CD4-positive, CD25-positive, alpha-beta regulatory T cell (primary cell): ENCODE measurements at regions not wholly inside any gene's neighbourhood (a gene's known extent, or its start where the extent isn't known, plus 50 kb on each side); places are given as distances from the start of the nearest gene placed in this dataset.

Source experiments
- ATAC-seq, 2 donors: fragments of 150-1000 bp; cut with Tn5 transposase; one replicate each; pipeline ENCODE4 v1.10.0; 2021; ENCODE audit warnings: low read depth in 2 of 2, moderate number of reproducible peaks in 2 of 2, moderate library complexity in 1 of 2
- DNase-seq, 3 donors: peaks; one replicate each; pipeline versions ENCODE4 v3.0.0 to v3.0.0-alpha.2; 2012 to 2022; ENCODE audit warnings: mixed read lengths in 1 of 3
- H3K27ac ChIP-seq: one replicate; pipeline ENCODE4 v1.7.0; 2013; ENCODE audit warnings: mild to moderate bottlenecking, low read length; ENCODE audit not compliant: insufficient read depth, poor library complexity, severe bottlenecking
- H3K27me3 ChIP-seq: one replicate; pipeline ENCODE4 v1.7.0; 2013; ENCODE audit warnings: low read length; ENCODE audit not compliant: control insufficient read depth, insufficient read depth
- H3K36me3 ChIP-seq: one replicate; pipeline ENCODE4 v1.7.0; 2013; ENCODE audit warnings: mild to moderate bottlenecking, low read length, moderate library complexity; ENCODE audit not compliant: control insufficient read depth, insufficient read depth
- H3K4me1 ChIP-seq: 2 replicates; pipeline ENCODE4 v1.7.0; 2013; ENCODE audit warnings: mild to moderate bottlenecking, low read length; ENCODE audit not compliant: insufficient read depth, control insufficient read depth, poor library complexity, severe bottlenecking
- H3K4me3 ChIP-seq: one replicate; pipeline ENCODE4 v1.7.0; 2013; ENCODE audit warnings: low read depth, mild to moderate bottlenecking, low read length, moderate library complexity
- H3K9me3 ChIP-seq, 2 experiments: 1 replicate in 1 of 2; 2 replicates in 1 of 2; pipeline ENCODE4 v1.7.0; 2013; ENCODE audit warnings: low read length in 2 of 2, mild to moderate bottlenecking in 1 of 2, moderate library complexity in 1 of 2; ENCODE audit not compliant: control insufficient read depth in 2 of 2
- H3K27ac Mint-ChIP-seq, 3 donors: one replicate each; pipeline ENCODE4 v1.8.0; 2020 to 2022; ENCODE audit warnings: mild to moderate bottlenecking in 3 of 3, mixed read lengths in 3 of 3, moderate library complexity in 2 of 3
- H3K27me3 Mint-ChIP-seq: one replicate; pipeline ENCODE4 v1.8.0; 2022; ENCODE audit warnings: mild to moderate bottlenecking, mixed read lengths
- H3K36me3 Mint-ChIP-seq: one replicate; pipeline ENCODE4 v1.8.0; 2020; ENCODE audit warnings: mixed read lengths
- H3K4me1 Mint-ChIP-seq, 4 donors: one replicate each; pipeline ENCODE4 v1.8.0; 2020 to 2022; ENCODE audit warnings: mixed read lengths in 4 of 4, mild to moderate bottlenecking in 1 of 4
- H3K4me3 Mint-ChIP-seq, 4 donors: one replicate each; pipeline ENCODE4 v1.8.0; 2020 to 2022; ENCODE audit warnings: mild to moderate bottlenecking in 4 of 4, mixed read lengths in 4 of 4, moderate library complexity in 3 of 4
- H3K9me3 Mint-ChIP-seq, 7 donors: one replicate each; pipeline ENCODE4 v1.8.0; 2020 to 2022; ENCODE audit warnings: mixed read lengths in 7 of 7, mild to moderate bottlenecking in 3 of 7, moderate library complexity in 2 of 7

DNA sequence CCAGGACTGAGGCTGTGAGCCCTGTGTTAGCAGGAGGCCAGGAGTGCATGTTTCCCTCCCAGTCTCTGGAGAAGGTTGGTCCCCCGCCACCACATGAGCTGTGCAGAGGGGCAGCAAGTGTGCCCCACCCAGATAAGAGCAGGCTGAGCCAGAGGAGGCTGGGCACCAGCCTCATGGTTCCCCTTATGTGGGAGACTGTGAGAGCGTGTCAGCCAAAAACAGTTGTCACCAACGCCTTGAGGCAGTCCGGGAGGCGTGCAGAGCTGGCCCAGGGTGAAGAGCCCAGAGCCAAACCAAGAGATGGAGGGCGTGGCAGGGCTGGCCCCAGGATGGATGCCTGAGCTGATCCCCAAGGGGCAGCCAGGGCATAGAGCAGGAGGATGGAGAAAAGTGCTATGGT is 128.7 kb upstream of the GLI2 start:
- H3K27me3 ChIP-seq = no peaks in the 10 kb centered on the region
- Mint-ChIP-seq H3K9me3 (no peaks in the 10 kb centered on the region), H3K4me3 (no peak overlapping the region), H3K27ac (no peak overlapping the region), H3K4me1 (no peaks in the 10 kb centered on the region), H3K27me3 (no peaks in the 10 kb centered on the region), H3K36me3 (no peaks in the 10 kb centered on the region)
- H3K36me3 ChIP-seq = no peaks in the 10 kb centered on the region
- no peaks in the 10 kb centered on the region for H3K9me3 ChIP-seq
- no peak overlapping the region for H3K4me3 ChIP-seq
- H3K27ac ChIP-seq = no peak overlapping the region
- DNase-seq (no peak), ATAC-seq (no peak)
- H3K4me1 ChIP-seq = no peaks in the 10 kb centered on the region

DNA sequence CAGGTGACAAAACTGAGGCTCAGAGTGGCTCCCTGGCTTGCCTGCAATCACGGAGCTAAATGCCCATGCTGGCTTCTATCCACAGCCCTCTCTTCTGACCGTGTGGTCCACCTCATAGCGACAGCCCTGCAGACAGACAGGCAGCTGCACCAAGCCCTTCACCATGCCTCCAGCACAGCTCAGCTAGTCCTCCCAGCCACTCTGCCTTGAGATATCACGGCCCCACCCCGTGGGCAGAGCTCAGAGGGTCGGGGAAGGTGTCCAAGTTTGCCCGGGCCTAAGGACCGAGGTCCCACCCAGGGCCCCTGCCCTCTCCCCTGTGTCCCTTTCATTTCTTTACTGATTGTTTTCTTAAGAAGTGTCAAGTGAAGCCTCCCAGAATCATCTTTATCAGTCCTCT is 128.2 kb upstream of the GLI2 start:
- Histone ChIP-seq H3K4me3 (no peak overlapping the region), H3K4me1 (no peaks in the 10 kb centered on the region), H3K9me3 (no peaks in the 10 kb centered on the region), H3K27ac (no peak overlapping the region), H3K27me3 (no peaks in the 10 kb centered on the region), H3K36me3 (no peaks in the 10 kb centered on the region)
- Mint-ChIP-seq H3K9me3 (no peaks in the 10 kb centered on the region), H3K27me3 (peaks cover 5% of the 10 kb centered on the region), H3K27ac (no peak overlapping the region), H3K36me3 (no peaks in the 10 kb centered on the region), H3K4me1 (no peaks in the 10 kb centered on the region), H3K4me3 (no peak overlapping the region)
- DNase-seq (no peak), ATAC-seq (no peak)

GRCh38 chr2:120607996-120608395 is 127.7 kb upstream of the GLI2 start:
- Histone ChIP-seq H3K36me3 (no peaks in the 10 kb centered on the region), H3K4me1 (no peaks in the 10 kb centered on the region), H3K4me3 (no peak overlapping the region), H3K27ac (no peak overlapping the region), H3K9me3 (no peaks in the 10 kb centered on the region), H3K27me3 (no peaks in the 10 kb centered on the region)
- H3K4me1 Mint-ChIP-seq = no peaks in the 10 kb centered on the region
- H3K4me3 Mint-ChIP-seq = no peak overlapping the region
- no peak overlapping the region for H3K27ac Mint-ChIP-seq
- H3K36me3 Mint-ChIP-seq = no peaks in the 10 kb centered on the region
- ATAC-seq = no peak
- no peak for DNase-seq
- H3K9me3 Mint-ChIP-seq = no peaks in the 10 kb centered on the region
- peaks cover 6% of the 10 kb centered on the region for H3K27me3 Mint-ChIP-seq

DNA sequence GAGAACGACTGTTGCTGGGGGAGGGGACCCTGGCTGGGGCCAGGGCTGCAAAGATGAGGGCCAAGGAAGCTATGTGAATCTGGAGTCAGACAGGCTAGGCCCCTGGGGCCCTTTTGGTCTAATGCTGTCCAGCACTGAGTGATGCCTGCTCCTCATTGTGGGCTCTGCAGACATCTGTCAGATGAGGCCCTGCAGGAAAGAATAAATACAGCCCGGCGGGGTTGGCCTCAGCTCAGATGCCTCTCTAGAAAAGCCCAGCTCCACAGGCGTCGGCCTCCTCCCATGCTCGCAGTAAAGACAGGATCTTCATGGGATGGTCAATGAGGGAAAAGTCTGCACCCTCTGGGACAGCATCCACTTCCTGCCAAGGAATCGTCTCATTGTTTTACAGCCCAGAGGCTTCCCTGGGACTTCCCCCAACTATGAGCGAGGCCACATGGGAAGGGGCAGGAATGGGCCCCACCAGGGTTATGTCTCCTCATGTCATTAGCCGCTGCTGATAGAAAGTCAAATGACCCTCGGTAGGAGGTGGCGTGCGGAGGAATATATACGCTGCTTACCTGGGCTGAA is 125.8 kb upstream of the GLI2 start:
- ATAC-seq (no peak), DNase-seq (no peak)
- no peak overlapping the region for H3K27ac Mint-ChIP-seq
- no peaks in the 10 kb centered on the region for H3K4me1 Mint-ChIP-seq
- no peaks in the 10 kb centered on the region for H3K9me3 Mint-ChIP-seq
- H3K27me3 Mint-ChIP-seq = peaks cover 6% of the 10 kb centered on the region
- Histone ChIP-seq H3K27ac (no peak overlapping the region), H3K36me3 (no peaks in the 10 kb centered on the region), H3K4me3 (no peak overlapping the region), H3K27me3 (no peaks in the 10 kb centered on the region), H3K9me3 (no peaks in the 10 kb centered on the region), H3K4me1 (no peaks in the 10 kb centered on the region)
- H3K36me3 Mint-ChIP-seq = no peaks in the 10 kb centered on the region
- H3K4me3 Mint-ChIP-seq = no peak overlapping the region

GRCh38 chr2:120611016-120611415 is 124.7 kb upstream of the GLI2 start:
- H3K4me3 Mint-ChIP-seq = no peak overlapping the region
- Histone ChIP-seq H3K27ac (no peak overlapping the region), H3K36me3 (no peaks in the 10 kb centered on the region), H3K4me1 (no peaks in the 10 kb centered on the region), H3K27me3 (no peaks in the 10 kb centered on the region), H3K4me3 (no peak overlapping the region), H3K9me3 (no peaks in the 10 kb centered on the region)
- no peaks in the 10 kb centered on the region for H3K36me3 Mint-ChIP-seq
- no peaks in the 10 kb centered on the region for H3K4me1 Mint-ChIP-seq
- no peaks in the 10 kb centered on the region for H3K9me3 Mint-ChIP-seq
- peaks cover 6% of the 10 kb centered on the region for H3K27me3 Mint-ChIP-seq
- DNase-seq (no peak), ATAC-seq (no peak)
- H3K27ac Mint-ChIP-seq = no peak overlapping the region

DNA sequence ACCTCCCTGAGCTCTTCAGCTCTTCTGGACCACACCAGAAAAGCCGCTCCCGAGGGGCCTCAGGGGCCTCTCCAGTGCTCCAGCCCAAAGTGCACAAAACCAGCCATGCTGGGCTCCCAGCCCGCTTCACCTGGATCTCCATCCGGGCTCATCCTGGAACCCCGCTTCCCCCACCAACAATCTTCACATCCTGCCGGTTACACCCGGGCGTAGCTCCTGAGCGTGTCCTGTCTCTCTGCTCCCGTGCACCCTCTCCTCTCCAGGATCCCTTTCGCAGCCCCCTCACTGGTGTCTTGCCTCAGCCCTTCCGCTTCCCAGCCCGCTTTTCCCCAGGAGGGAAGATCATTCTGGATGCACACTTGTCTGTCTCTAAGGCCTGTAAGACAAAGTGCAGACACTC is 123.7 kb upstream of the GLI2 start:
- no peaks in the 10 kb centered on the region for H3K36me3 Mint-ChIP-seq
- no peak overlapping the region for H3K4me3 ChIP-seq
- no peaks in the 10 kb centered on the region for H3K27me3 ChIP-seq
- no peak overlapping the region for H3K27ac ChIP-seq
- H3K4me1 ChIP-seq = no peaks in the 10 kb centered on the region
- no peak for ATAC-seq
- H3K27ac Mint-ChIP-seq = no peak overlapping the region
- DNase-seq = no peak
- H3K9me3 ChIP-seq = no peaks in the 10 kb centered on the region
- H3K36me3 ChIP-seq = no peaks in the 10 kb centered on the region
- H3K9me3 Mint-ChIP-seq = no peaks in the 10 kb centered on the region
- no peak overlapping the region for H3K4me3 Mint-ChIP-seq
- H3K27me3 Mint-ChIP-seq = peaks cover 6% of the 10 kb centered on the region
- H3K4me1 Mint-ChIP-seq = no peaks in the 10 kb centered on the region

DNA sequence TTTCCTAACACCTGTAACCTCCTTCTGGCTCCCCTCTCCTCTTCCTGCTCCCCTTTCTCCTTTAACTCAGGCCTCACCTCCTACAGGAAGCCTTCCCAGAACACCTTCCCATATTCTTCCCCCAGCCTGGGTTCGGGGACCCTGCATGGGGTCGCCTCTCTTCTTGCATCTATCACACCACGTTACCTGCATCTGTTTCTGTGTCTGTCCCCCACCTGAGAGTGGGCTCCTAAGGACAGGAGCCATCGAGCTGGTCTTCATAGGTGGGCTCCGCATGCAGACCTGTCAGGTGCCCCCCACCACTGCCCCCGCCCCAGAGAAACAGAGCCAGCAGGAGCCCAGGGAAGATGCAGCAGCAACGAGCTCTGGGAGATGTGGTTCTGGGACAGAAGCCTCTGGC is 123.2 kb upstream of the GLI2 start:
- no peaks in the 10 kb centered on the region for H3K27me3 ChIP-seq
- no peaks in the 10 kb centered on the region for H3K36me3 ChIP-seq
- no peak overlapping the region for H3K4me3 ChIP-seq
- H3K27ac Mint-ChIP-seq = no peak overlapping the region
- H3K36me3 Mint-ChIP-seq = no peaks in the 10 kb centered on the region
- H3K27me3 Mint-ChIP-seq = peaks cover 6% of the 10 kb centered on the region
- ATAC-seq (no peak), DNase-seq (no peak)
- no peak overlapping the region for H3K4me3 Mint-ChIP-seq
- no peak overlapping the region for H3K27ac ChIP-seq
- no peaks in the 10 kb centered on the region for H3K9me3 Mint-ChIP-seq
- H3K4me1 ChIP-seq = no peaks in the 10 kb centered on the region
- H3K4me1 Mint-ChIP-seq = no peaks in the 10 kb centered on the region
- no peaks in the 10 kb centered on the region for H3K9me3 ChIP-seq

- no peaks in the 10 kb centered on the region for H3K4me1 ChIP-seq
- no peak for DNase-seq
- no peak overlapping the region for H3K4me3 ChIP-seq
- no peaks in the 10 kb centered on the region for H3K27me3 ChIP-seq
- peaks cover 6% of the 10 kb centered on the region for H3K27me3 Mint-ChIP-seq
- no peak for ATAC-seq
- no peaks in the 10 kb centered on the region for H3K9me3 Mint-ChIP-seq
- no peaks in the 10 kb centered on the region for H3K9me3 ChIP-seq
- H3K27ac ChIP-seq = no peak overlapping the region
- no peaks in the 10 kb centered on the region for H3K36me3 Mint-ChIP-seq
- no peak overlapping the region for H3K4me3 Mint-ChIP-seq
- H3K36me3 ChIP-seq = no peaks in the 10 kb centered on the region
- H3K4me1 Mint-ChIP-seq = no peaks in the 10 kb centered on the region
- H3K27ac Mint-ChIP-seq = no peak overlapping the region
Observed at GRCh38 chr2:120612931-120613330, 122.7 kb upstream of the GLI2 start.
